VCaP (cell line): ENCODE measurements at regions not wholly inside any gene's neighbourhood (a gene's known extent, or its start where the extent isn't known, plus 50 kb on each side); places are given as distances from the start of the nearest gene placed in this dataset.

Source experiments
- H3K27ac ChIP-seq: fragments of 450-650 bp; 2 replicates; pipeline ENCODE4 v1.5.1; 2017
- CTCF ChIP-seq: fragments of 450-650 bp; conservative IDR thresholded peaks from 2 replicates; pipeline ENCODE4 v1.5.1; 2017; ENCODE audit warnings: mild to moderate bottlenecking, moderate library complexity

GRCh38 chrX:23494741-23495140, 160.1 kb downstream of the PTCHD1 start:
- H3K27ac ChIP-seq, result no peak overlapping the region
- no peak for TF ChIP-seq CTCF

- TF ChIP-seq CTCF, result no peak
- no peak overlapping the region for H3K27ac ChIP-seq
Measured at GRCh38 chrX:23497919-23498318, 163.3 kb downstream of the PTCHD1 start.

- H3K27ac ChIP-seq, result no peak overlapping the region
- TF ChIP-seq CTCF, result no peak
Measured at GRCh38 chrX:23501974-23502373, 165.3 kb upstream of the PRDX4 start.

GRCh38 chrX:23503835-23504539, 163.3 kb upstream of the PRDX4 start:
- peak overlapping the region; percentile 59 for H3K27ac ChIP-seq
- no peak for TF ChIP-seq CTCF

- H3K27ac ChIP-seq, result peak overlapping the region; percentile 59
Measured at GRCh38 chrX:23504540-23504884, 162.8 kb upstream of the PRDX4 start.

GRCh38 chrX:23504895-23505294, 162.4 kb upstream of the PRDX4 start:
- no peak for TF ChIP-seq CTCF
- peak overlapping the region; percentile 59 for H3K27ac ChIP-seq

More at GRCh38 chrX:23504540-23504884, 162.8 kb upstream of the PRDX4 start:
- TF ChIP-seq CTCF, result no peak

- H3K27ac ChIP-seq, result no peak overlapping the region; the same call in 1 of the 2 replicates
- TF ChIP-seq CTCF, result no peak
Measured at GRCh38 chrX:23505531-23506303, 161.6 kb upstream of the PRDX4 start.
